K562 (cell line): ENCODE measurements at regions not wholly inside any gene's neighbourhood (a gene's known extent, or its start where the extent isn't known, plus 50 kb on each side); places are given as distances from the start of the nearest gene placed in this dataset.

ENCODE experiments used
- ATAC-seq: fragments of 200-7000 bp; cut with Tn5 transposase; 3 replicates; pipeline ENCODE4 v1.9.1; 2020; ENCODE audit warnings: moderate library complexity
- BruUV-seq: library from RNA; stranded (reverse); fragments of 400-500 nt; replicated peaks from 2 replicates; lab custom pipeline; 2021; lab: Mats Ljungman, UMichigan
- CTCF ChIA-PET: fragments of 300-600 bp; formaldehyde crosslinking; extraction: SDS; loops from one replicate; lab custom pipeline; 2021; ENCODE audit warnings: low intra/inter-chr PET ratio; lab: Yijun Ruan, JAX
- POLR2A ChIA-PET: fragments of 300-600, 350-650 bp; sonication (Branson Sonifier 250); formaldehyde crosslinking; extraction: SDS; loops from one replicate; lab custom pipeline; 2021; ENCODE audit warnings: antibody characterized with exemption, inconsistent platforms; lab: Yijun Ruan, JAX
- DNase-seq, 4 experiments: peaks; one replicate each; pipeline versions ENCODE4 v3.0.0 to v3.0.0-alpha.2; 2011 to 2018; ENCODE audit warnings: low spot score in 3 of 4, mixed read lengths in 3 of 4; ENCODE audit errors: extremely low read depth in 1 of 4
- FAIRE-seq: peaks from 2 replicates; lab custom pipeline; 2011; peaks lifted over from hg19 to GRCh38; lab: Jason Lieb, UNC
- H2AFZ ChIP-seq: 2 replicates; pipeline ENCODE4 v1.6.0; 2011; ENCODE audit warnings: low read depth, low read length, control low read depth, inconsistent platforms
- H3K27ac ChIP-seq: fragments of 200-600 bp; 3 replicates; pipeline ENCODE4 v1.8.0; 2011; ENCODE audit warnings: low read depth, mild to moderate bottlenecking, control low read depth, inconsistent platforms, low read length, moderate library complexity, mixed read lengths; ENCODE audit errors: extremely low read depth
- H3K27me3 ChIP-seq, 2 experiments: fragments of 300-600 bp in 1 of 2; 2 replicates in 1 of 2; 3 replicates in 1 of 2; pipeline versions ENCODE4 v1.6.0 to v1.8.0; 2011; ENCODE audit warnings: inconsistent platforms in 2 of 2, low read length in 2 of 2, mild to moderate bottlenecking in 1 of 2, mixed read lengths in 1 of 2, moderate library complexity in 1 of 2; ENCODE audit not compliant: control insufficient read depth in 2 of 2, insufficient read depth in 2 of 2
- H3K36me3 ChIP-seq: fragments of 300-600 bp; 3 replicates; pipeline ENCODE4 v1.8.0; 2011; ENCODE audit warnings: mild to moderate bottlenecking, low read length, inconsistent platforms; ENCODE audit not compliant: control insufficient read depth, insufficient read depth
- H3K4me1 ChIP-seq, 2 experiments: fragments of 200-600 bp in 1 of 2; replicated peaks in 1 of 2; 2 replicates in 1 of 2; 3 replicates in 1 of 2; pipeline versions ENCODE4 v1.5.1 to v1.8.0; 2011; ENCODE audit warnings: inconsistent platforms in 2 of 2, low read length in 2 of 2, mild to moderate bottlenecking in 1 of 2, mixed read lengths in 1 of 2, moderate library complexity in 1 of 2; ENCODE audit not compliant: control insufficient read depth in 2 of 2, insufficient read depth in 2 of 2
- H3K4me2 ChIP-seq: 2 replicates; pipeline ENCODE4 v1.6.1; 2011; ENCODE audit warnings: low read length, control low read depth, inconsistent platforms, mixed read lengths; ENCODE audit not compliant: insufficient read depth
- H3K4me3 ChIP-seq: fragments of 200-600 bp; sonication (generic), shearing (Covaris generic); 2 replicates; pipeline ENCODE4 v1.5.1; 2016; ENCODE audit warnings: control low read depth, inconsistent platforms
- H3K79me2 ChIP-seq: fragments of 200-600 bp; 3 replicates; pipeline ENCODE4 v1.8.0; 2011; ENCODE audit warnings: low read length, inconsistent platforms; ENCODE audit not compliant: control insufficient read depth, insufficient read depth
- H3K9ac ChIP-seq, 2 experiments: 2 replicates each; pipeline versions ENCODE4 v1.6.0 to v1.6.1; 2011; ENCODE audit warnings: low read depth in 2 of 2, low read length in 2 of 2, control low read depth in 1 of 2, inconsistent platforms in 1 of 2, mild to moderate bottlenecking in 1 of 2, mixed read lengths in 1 of 2; ENCODE audit not compliant: insufficient read depth in 1 of 2
- H3K9me1 ChIP-seq: one replicate; pipeline ENCODE4 v1.6.0; 2011; ENCODE audit warnings: inconsistent platforms, mild to moderate bottlenecking, low read length, moderate library complexity; ENCODE audit not compliant: control insufficient read depth, insufficient read depth
- H3K9me3 ChIP-seq: replicated peaks from 2 replicates; pipeline ENCODE4 v1.5.1; 2011; ENCODE audit warnings: low read depth, low read length, inconsistent platforms; ENCODE audit not compliant: control insufficient read depth, insufficient read depth
- H4K20me1 ChIP-seq: replicated peaks from 2 replicates; pipeline ENCODE4 v1.6.1; 2011; ENCODE audit warnings: low read length, inconsistent platforms, mixed read lengths; ENCODE audit not compliant: control insufficient read depth, insufficient read depth
- AFF4 ChIP-seq: sonication (generic); formaldehyde crosslinking; IDR thresholded peaks from 2 replicates; pipeline ENCODE4 v1.8.0; 2023; ENCODE audit warnings: mild to moderate bottlenecking, missing genetic modification reagents
- BCOR ChIP-seq: fragments of 450-650 bp; IDR thresholded peaks from 2 replicates; pipeline ENCODE4 v1.6.1; 2016
- CCNT2 ChIP-seq: IDR thresholded peaks from 2 replicates; pipeline ENCODE4 v1.6.1; 2011; ENCODE audit warnings: borderline replicate concordance, low read depth, mild to moderate bottlenecking, moderate library complexity, mixed read lengths, low read length; ENCODE audit not compliant: insufficient read length; ENCODE audit errors: extremely low read depth
- FOXK2 ChIP-seq, 2 experiments: fragments of 450-650 bp; IDR thresholded peaks in 1 of 2; conservative IDR thresholded peaks in 1 of 2; 2 replicates each; pipeline ENCODE4 v1.6.1; 2016; ENCODE audit warnings: low read depth in 2 of 2, mild to moderate bottlenecking in 1 of 2
- HDGF ChIP-seq: fragments of 450-650 bp; IDR thresholded peaks from 2 replicates; pipeline ENCODE4 v1.6.1; 2016
- L3MBTL2 ChIP-seq: fragments of 450-650 bp; IDR thresholded peaks from 2 replicates; pipeline ENCODE4 v1.6.1; 2016; ENCODE audit warnings: mild to moderate bottlenecking, moderate library complexity
- MAFK ChIP-seq: IDR thresholded peaks from 2 replicates; pipeline ENCODE4 v1.6.1; 2011; ENCODE audit warnings: low read length, improper control_type of control experiment
- MCM5 ChIP-seq: fragments of 450-650 bp; IDR thresholded peaks from 2 replicates; pipeline ENCODE4 v1.6.1; 2016; ENCODE audit warnings: low read depth
- OTX1 ChIP-seq: fragments of 450-650 bp; formaldehyde crosslinking; IDR thresholded peaks from 2 replicates; pipeline ENCODE4 v1.4.0; 2022; ENCODE audit warnings: mild to moderate bottlenecking
- POLR3A ChIP-seq: IDR thresholded peaks from 2 replicates; pipeline ENCODE4 v1.6.1; 2011; ENCODE audit warnings: borderline replicate concordance, mild to moderate bottlenecking, moderate library complexity; ENCODE audit not compliant: insufficient read length, insufficient read depth; ENCODE audit errors: extremely low read depth
- RAD21 ChIP-seq, 2 experiments: fragments of 250-450 bp in 1 of 2; fragments of 450-650 bp in 1 of 2; sonication (Bioruptor Pico) in 1 of 2; formaldehyde crosslinking in 1 of 2; IDR thresholded peaks in 1 of 2; conservative IDR thresholded peaks in 1 of 2; 2 replicates each; pipeline versions ENCODE4 v1.4.0 to v1.8.0; 2020 to 2022; ENCODE audit warnings: mild to moderate bottlenecking in 2 of 2, moderate library complexity in 1 of 2
- SRF ChIP-seq, 2 experiments: fragments of 250-450, 450-650 bp in 1 of 2; sonication (Bioruptor Pico) in 1 of 2; sonication (generic) in 1 of 2; formaldehyde crosslinking; IDR thresholded peaks; 2 replicates each; pipeline versions ENCODE4 v1.5.0 to v1.5.1; 2020 to 2022; ENCODE audit warnings: mild to moderate bottlenecking in 1 of 2, missing genetic modification reagents in 1 of 2
- TEAD2 ChIP-seq: fragments of 450-650 bp; IDR thresholded peaks from 2 replicates; pipeline ENCODE4 v1.6.1; 2016; ENCODE audit warnings: missing genetic modification characterization, control low read depth, missing compliant biosample characterization
- ZNF696 ChIP-seq: fragments of 250-450 bp; sonication (Bioruptor Pico); conservative IDR thresholded peaks from 2 replicates; pipeline ENCODE4 v1.4.0; 2020; ENCODE audit warnings: mild to moderate bottlenecking, moderate library complexity
- WGBS: fragments of 100-300 bp; shearing (Covaris generic); methylation state at CpG from one replicate; pipeline ENCODE4 v1.1.6; 2016; ENCODE audit warnings: low coverage, mixed read lengths; ENCODE audit not compliant: insufficient coverage; ENCODE audit errors: missing lambda C conversion rate; 5-methylcytosine and 5-hydroxymethylcytosine counted together
- in situ Hi-C: fragments of 300-500 bp; cut with MboI; formaldehyde crosslinking; loops from 4 replicates; pipeline ENCODE4 v1.15.0; 2018; ENCODE audit warnings: inconsistent platforms, mixed read lengths
- intact Hi-C: fragments of 100-400 bp; cut with micrococcal nuclease; formaldehyde crosslinking; loops from 2 replicates; pipeline ENCODE4 v1.14.2; 2022
- TF ChIP-seq, protein P1 (sequence below): fragments of 250-450 bp; sonication (Bioruptor Pico); IDR thresholded peaks from 2 replicates; pipeline ENCODE4 v1.4.0; 2020

- Histone ChIP-seq H4K20me1 (no peaks in the 10 kb centered on the region), H3K9me1 (no peaks in the 10 kb centered on the region), H3K27ac (no peak overlapping the region), H2AFZ (no peak overlapping the region), H3K4me2 (no peak overlapping the region), H3K79me2 (no peaks in the 10 kb centered on the region), H3K4me3 (no peak overlapping the region), H3K36me3 (no peaks in the 10 kb centered on the region), H3K9me3 (no peaks in the 10 kb centered on the region), H3K9ac (no peak overlapping the region), H3K27me3 (no peaks in the 10 kb centered on the region), H3K4me1 (no peaks in the 10 kb centered on the region)
- FAIRE-seq (no peak), ATAC-seq (no peak), DNase-seq (no peak)
- intact Hi-C loops (loop anchor here (10.0 kb wide), 1 partner anchor 535 kb away; no protein-coding TSS in a partner anchor), in situ Hi-C loops (no loop called here)
- WGBS = 8% methylated on average over 1 of the region's 2 CpGs
- POLR2A ChIA-PET = no interaction called here
- CTCF ChIA-PET = no interaction called here
- no TSS peak for BruUV-seq
- TF ChIP-seq HDGF = no peak
- TF ChIP-seq POLR3A = no peak
- TF ChIP-seq BCOR = no peak
- no peak for TF ChIP-seq RAD21 (CRISPR knock-in tag; conservative IDR thresholded peaks at IDR 0.05 in 1 of 2, IDR thresholded peaks at IDR 0.05 in 1 of 2)
- no peak for TF ChIP-seq SRF (CRISPR knock-in tag; IDR thresholded peaks at IDR 0.05)
- no peak for TF ChIP-seq AFF4 (CRISPR knock-in tag)
- no peak for TF ChIP-seq CCNT2
- TF ChIP-seq MAFK = no peak
- no peak for TF ChIP-seq OTX1 (CRISPR knock-in tag)
- no peak for TF ChIP-seq L3MBTL2
- TF ChIP-seq FOXK2 (conservative IDR thresholded peaks at IDR 0.05 in 1 of 2, IDR thresholded peaks at IDR 0.05 in 1 of 2; ENCODE audit: low read depth in 2 of 2) = no peak
- no peak for TF ChIP-seq MCM5
- no peak for TF ChIP-seq ZNF696 (CRISPR knock-in tag)
- TF ChIP-seq TEAD2 (tag) = no peak
- TF ChIP-seq, protein P1, sequence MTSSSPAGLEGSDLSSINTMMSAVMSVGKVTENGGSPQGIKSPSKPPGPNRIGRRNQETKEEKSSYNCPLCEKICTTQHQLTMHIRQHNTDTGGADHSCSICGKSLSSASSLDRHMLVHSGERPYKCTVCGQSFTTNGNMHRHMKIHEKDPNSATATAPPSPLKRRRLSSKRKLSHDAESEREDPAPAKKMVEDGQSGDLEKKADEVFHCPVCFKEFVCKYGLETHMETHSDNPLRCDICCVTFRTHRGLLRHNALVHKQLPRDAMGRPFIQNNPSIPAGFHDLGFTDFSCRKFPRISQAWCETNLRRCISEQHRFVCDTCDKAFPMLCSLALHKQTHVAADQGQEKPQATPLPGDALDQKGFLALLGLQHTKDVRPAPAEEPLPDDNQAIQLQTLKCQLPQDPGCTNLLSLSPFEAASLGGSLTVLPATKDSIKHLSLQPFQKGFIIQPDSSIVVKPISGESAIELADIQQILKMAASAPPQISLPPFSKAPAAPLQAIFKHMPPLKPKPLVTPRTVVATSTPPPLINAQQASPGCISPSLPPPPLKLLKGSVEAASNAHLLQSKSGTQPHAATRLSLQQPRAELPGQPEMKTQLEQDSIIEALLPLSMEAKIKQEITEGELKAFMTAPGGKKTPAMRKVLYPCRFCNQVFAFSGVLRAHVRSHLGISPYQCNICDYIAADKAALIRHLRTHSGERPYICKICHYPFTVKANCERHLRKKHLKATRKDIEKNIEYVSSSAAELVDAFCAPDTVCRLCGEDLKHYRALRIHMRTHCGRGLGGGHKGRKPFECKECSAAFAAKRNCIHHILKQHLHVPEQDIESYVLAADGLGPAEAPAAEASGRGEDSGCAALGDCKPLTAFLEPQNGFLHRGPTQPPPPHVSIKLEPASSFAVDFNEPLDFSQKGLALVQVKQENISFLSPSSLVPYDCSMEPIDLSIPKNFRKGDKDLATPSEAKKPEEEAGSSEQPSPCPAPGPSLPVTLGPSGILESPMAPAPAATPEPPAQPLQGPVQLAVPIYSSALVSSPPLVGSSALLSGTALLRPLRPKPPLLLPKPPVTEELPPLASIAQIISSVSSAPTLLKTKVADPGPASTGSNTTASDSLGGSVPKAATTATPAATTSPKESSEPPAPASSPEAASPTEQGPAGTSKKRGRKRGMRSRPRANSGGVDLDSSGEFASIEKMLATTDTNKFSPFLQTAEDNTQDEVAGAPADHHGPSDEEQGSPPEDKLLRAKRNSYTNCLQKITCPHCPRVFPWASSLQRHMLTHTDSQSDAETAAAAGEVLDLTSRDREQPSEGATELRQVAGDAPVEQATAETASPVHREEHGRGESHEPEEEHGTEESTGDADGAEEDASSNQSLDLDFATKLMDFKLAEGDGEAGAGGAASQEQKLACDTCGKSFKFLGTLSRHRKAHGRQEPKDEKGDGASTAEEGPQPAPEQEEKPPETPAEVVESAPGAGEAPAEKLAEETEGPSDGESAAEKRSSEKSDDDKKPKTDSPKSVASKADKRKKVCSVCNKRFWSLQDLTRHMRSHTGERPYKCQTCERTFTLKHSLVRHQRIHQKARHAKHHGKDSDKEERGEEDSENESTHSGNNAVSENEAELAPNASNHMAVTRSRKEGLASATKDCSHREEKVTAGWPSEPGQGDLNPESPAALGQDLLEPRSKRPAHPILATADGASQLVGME (CRISPR knock-in tag) = no peak
Observed at GRCh38 chr2:217179854-217180253, 320.0 kb upstream of the TNP1 start.
